ENCODE measurements at regions not wholly inside any gene's neighbourhood (a gene's known extent, or its start where the extent isn't known, plus 50 kb on each side); places are given as distances from the start of the nearest gene placed in this dataset.
A peak's percentile ranks its signal among the peaks of the same experiment; 100 is the strongest.
"Not testable (repeated sequence)": the region's sequence is repeated elsewhere in the genome, so short reads cannot be mapped to it uniquely, and the experiment has no call there.

GRCh38 chr13:73168226-73168952 is 109.6 kb downstream of the KLF5 start:
- H3K36me3 ChIP-seq = no peaks in the 10 kb centered on the region
- no peaks in the 10 kb centered on the region for H3K27me3 ChIP-seq
- H3K27ac ChIP-seq = no peak overlapping the region
- no peak overlapping the region for H3K4me3 ChIP-seq
- no peaks in the 10 kb centered on the region for H3K4me1 ChIP-seq (ENCODE audit: low read depth)
- DNase-seq (ENCODE audit: low read depth in 1 of 2, low spot score in 1 of 2) = peak in 1 of 2 donors; percentile 25
- H3K9me3 ChIP-seq (ENCODE audit: low read depth) = no peaks in the 10 kb centered on the region
- TF ChIP-seq, protein P1, sequence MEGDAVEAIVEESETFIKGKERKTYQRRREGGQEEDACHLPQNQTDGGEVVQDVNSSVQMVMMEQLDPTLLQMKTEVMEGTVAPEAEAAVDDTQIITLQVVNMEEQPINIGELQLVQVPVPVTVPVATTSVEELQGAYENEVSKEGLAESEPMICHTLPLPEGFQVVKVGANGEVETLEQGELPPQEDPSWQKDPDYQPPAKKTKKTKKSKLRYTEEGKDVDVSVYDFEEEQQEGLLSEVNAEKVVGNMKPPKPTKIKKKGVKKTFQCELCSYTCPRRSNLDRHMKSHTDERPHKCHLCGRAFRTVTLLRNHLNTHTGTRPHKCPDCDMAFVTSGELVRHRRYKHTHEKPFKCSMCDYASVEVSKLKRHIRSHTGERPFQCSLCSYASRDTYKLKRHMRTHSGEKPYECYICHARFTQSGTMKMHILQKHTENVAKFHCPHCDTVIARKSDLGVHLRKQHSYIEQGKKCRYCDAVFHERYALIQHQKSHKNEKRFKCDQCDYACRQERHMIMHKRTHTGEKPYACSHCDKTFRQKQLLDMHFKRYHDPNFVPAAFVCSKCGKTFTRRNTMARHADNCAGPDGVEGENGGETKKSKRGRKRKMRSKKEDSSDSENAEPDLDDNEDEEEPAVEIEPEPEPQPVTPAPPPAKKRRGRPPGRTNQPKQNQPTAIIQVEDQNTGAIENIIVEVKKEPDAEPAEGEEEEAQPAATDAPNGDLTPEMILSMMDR (IDR thresholded peaks at IDR 0.05; ENCODE audit: low read depth, low read length) = no peak

DNA sequence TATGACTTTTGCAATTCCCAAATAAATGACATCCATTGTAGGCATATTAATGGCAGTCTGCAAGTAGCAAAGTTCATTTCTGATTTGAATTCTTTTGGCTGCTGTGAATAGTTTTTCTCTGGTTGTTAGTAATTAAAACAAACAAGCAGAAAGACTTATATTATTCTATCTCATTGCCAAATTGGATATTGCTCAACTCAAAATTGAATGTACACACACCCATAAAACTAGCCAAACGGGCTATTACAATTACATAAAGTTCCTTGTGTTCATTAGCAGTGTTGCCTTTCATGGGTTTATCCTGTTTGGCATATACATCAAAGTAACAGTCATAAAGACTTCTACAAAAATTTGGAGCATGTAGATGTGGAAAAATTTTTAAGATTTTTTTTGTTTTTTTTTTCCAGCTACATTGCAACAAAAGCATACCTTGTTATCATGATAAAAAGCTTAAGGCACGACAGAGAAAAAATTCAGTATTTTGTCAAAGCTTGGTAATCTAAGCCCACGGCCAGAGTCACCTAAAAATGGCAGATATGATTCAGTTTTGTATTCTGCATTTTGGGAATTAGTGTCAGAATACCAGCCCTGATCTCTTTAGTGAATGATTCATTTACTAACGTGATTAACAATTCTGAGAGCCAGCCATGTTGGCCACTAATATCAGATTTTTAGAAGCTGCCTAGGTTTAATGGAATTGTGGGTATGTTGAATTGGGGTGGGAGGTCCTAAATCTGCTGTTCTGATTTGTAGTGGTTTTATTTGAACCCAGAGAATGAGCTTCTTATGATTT is 108.4 kb downstream of the KLF5 start:
- H3K4me3 ChIP-seq = no peak overlapping the region
- peak in 1 of 2 donors; percentile 21 for DNase-seq (ENCODE audit: low read depth in 1 of 2, low spot score in 1 of 2)
- H3K27me3 ChIP-seq = no peaks in the 10 kb centered on the region
- H3K9me3 ChIP-seq (ENCODE audit: low read depth) = no peaks in the 10 kb centered on the region
- H3K4me1 ChIP-seq (ENCODE audit: low read depth) = no peaks in the 10 kb centered on the region
- no peaks in the 10 kb centered on the region for H3K36me3 ChIP-seq
- no peak overlapping the region for H3K27ac ChIP-seq
- TF ChIP-seq, protein P1 (IDR thresholded peaks at IDR 0.05; ENCODE audit: low read depth, low read length) = no peak

GRCh38 chr13:73166204-73166603 is 107.4 kb downstream of the KLF5 start:
- no peak for DNase-seq (ENCODE audit: low read depth in 1 of 2, low spot score in 1 of 2)
- TF ChIP-seq, protein P1 (IDR thresholded peaks at IDR 0.05; ENCODE audit: low read depth, low read length) = no peak
- Histone ChIP-seq H3K27me3 (no peaks in the 10 kb centered on the region), H3K4me3 (no peak overlapping the region), H3K27ac (no peak overlapping the region), H3K9me3 (ENCODE audit: low read depth) (no peaks in the 10 kb centered on the region), H3K36me3 (no peaks in the 10 kb centered on the region), H3K4me1 (ENCODE audit: low read depth) (no peaks in the 10 kb centered on the region)

- no peak overlapping the region for H3K27ac ChIP-seq
- DNase-seq (ENCODE audit: low read depth in 1 of 2, low spot score in 1 of 2) = no peak
- no peaks in the 10 kb centered on the region for H3K27me3 ChIP-seq
- H3K36me3 ChIP-seq = no peaks in the 10 kb centered on the region
- no peak overlapping the region for H3K4me3 ChIP-seq
- no peaks in the 10 kb centered on the region for H3K9me3 ChIP-seq (ENCODE audit: low read depth)
- H3K4me1 ChIP-seq (ENCODE audit: low read depth) = no peaks in the 10 kb centered on the region
- TF ChIP-seq, protein P1 (IDR thresholded peaks at IDR 0.05; ENCODE audit: low read depth, low read length) = no peak
Observed at GRCh38 chr13:73162912-73163911, 104.4 kb downstream of the KLF5 start.

DNA sequence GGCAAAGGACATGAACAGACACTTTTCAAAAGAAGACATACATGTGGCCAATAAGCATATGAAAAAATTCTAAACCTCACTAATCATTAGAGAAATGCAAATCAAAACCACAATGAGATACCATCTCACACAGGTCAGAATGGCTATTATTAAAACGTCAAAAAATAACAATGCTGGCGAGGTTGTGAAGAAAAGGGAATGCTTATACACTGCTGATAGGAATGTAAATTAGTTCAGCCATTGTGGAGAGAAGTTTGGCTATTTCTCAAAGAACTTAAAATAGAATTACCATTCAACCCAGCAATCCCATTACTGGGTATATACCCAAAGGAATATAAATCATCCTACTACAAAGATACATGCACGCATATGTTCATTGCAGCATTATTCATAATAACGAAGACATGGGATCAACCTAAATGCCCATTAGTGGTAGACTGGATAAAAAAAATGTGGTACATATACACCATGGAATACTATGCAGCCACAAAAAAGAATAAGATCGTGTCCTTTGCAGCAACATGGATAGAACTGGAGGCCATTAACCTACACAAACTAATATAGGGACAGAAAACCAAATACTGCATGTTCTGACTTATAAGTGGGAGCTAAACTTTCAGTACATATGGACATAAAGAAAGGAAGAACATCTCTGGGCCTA is 101.7 kb downstream of the KLF5 start:
- not testable (repeated sequence) for H3K36me3 ChIP-seq

More for the DNA sequence above, 101.7 kb downstream of the KLF5 start:
- H3K4me3 ChIP-seq; H3K4me1 ChIP-seq (ENCODE audit: low read depth); H3K27ac ChIP-seq; H3K9me3 ChIP-seq (ENCODE audit: low read depth); H3K27me3 ChIP-seq; DNase-seq (ENCODE audit: low read depth in 1 of 2, low spot score in 1 of 2): not testable (repeated sequence)

Data from cardiac muscle cell (in vitro differentiated cells and primary cell).